Inferior parietal cortex (tissue), 1 donor: ENCODE measurements at regions not wholly inside any gene's neighbourhood (a gene's known extent, or its start where the extent isn't known, plus 50 kb on each side); places are given as distances from the start of the nearest gene placed in this dataset.

Experiments
- DNase-seq: peaks from one replicate; pipeline ENCODE4 v3.0.0-alpha.2; 2016; ENCODE audit errors: extremely low spot score

DNA sequence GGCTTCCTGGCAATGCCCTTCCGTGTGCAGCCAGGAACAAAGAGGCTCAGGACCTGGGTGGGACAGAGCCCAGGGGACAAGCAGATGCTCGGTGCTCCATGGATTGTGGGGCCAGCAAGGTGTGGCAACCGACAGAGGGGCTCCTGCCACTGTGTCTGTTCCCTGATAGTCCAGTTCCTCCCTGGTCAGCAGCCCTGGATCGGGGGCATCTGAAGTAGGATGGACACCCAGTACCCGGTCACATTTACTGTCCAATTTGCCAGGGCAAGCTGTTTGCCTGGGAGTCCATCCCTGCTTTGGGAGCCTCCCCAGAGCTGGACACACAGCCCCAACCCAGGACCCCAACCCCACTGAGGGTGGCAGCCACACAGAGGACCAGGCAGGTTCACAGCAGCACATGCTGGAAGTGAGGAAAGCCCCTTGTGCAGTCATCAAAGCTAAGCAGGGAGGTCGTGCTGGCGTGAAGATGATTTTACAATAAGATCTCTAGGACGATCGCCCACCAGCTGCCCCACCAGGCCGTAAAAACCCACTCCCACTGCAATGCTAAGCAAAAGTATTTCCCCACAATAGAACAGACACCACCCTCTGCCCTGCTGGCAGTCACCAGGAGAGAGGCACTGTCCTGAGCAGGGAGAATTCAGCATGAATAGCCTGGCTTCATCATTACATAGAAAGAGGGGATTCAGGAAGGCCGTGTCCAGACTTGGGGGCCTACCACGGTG, 141.7 kb downstream of the NDUFA10 start:
- no peak for DNase-seq

DNA sequence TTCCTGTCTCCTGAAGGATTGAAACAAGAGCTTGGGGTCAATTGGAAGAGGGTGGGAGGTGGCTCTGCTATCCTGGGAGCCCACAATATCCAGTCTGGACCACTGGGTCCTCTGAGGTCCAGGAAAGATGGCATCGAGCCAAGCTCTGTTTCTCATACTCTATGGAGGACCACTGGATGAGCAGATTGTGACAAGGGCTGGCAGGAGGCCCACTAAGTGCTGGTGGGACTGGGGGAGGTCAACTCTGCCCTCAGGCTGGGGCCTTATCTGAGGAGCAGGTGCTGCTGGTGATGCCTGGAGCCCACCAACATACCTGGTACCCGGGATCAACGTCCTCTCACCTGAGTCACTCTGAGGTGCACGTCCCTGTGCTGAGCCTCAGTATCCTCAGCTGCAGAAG, 142.4 kb downstream of the NDUFA10 start:
- no peak for DNase-seq

DNA sequence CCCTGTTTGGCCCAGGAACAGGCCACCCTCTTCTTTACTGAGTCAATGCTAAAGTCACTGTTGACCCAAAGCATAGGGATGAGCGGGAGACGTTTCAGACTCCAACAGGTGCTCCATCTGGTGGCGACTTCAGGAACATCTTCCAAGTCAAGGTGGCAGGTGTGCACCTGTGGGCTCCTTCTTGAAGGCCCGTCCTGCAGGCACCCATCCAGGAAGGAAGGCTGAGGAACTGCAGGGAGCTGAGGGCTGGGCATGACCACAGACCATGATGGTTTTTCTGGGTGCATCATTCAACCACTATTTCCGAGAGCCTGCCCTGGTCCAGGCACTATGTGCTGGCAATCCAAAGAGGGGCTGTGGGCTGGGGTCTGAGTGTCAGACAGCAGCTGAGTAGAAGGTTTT, 142.8 kb downstream of the NDUFA10 start:
- peak; percentile 54 for DNase-seq

DNA sequence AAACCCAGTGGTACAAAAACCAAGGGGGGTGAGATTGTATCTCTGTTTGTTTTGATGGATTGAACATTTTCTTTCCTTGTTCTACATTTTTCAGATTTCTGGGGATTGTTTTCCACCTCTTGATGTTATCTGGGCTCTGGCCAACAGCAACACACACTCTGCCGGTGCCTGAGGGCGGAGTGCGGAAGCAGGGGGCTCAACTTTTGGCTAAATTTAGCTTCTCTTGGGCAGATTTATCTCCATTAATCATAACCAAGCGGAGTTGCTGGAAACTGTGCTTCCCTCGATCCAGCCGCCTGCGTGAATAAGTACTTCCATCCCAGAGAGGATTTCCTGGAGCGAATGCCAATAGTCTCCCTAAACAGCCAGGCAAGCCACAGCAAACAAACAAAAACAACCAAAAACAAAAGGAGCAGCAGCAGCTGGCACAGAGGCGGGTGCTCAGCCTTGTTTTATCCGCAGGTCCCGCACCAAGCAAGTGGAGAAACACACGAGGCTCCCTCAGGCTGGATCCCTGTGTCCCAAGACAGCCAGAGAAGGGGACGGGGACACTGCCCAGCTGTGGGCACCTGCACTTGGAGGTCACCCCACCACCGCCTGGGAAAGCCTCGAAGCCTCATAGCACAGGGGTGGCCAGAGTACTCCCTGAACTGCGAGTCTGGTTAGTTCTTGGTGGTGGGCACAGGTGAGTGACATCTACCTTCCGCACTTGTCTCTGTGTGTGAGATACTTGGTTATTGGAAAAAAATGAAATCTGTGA, 143.4 kb downstream of the NDUFA10 start:
- DNase-seq = no peak

DNA sequence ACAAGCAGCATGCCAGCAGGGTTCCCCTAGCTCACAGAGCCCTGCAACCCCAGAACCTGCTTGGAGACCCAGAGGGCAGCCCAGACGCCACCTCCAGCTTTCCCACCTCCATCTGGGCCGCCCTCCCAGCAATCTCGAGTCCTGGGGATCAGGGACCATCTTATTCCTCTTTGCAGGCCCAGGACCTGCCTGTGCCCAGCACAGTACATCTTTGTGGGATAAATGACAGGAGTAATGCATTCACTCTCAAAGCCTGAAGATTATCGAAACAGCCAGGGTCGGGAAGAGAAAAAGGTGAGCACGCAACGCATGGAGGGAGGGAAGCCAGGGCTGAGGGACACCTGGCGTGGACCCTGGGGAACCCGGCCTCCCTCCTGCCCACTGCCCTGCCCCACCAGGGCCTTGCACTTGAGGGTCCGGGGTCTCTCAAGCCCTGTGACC, 144.1 kb downstream of the NDUFA10 start:
- no peak for DNase-seq

DNA sequence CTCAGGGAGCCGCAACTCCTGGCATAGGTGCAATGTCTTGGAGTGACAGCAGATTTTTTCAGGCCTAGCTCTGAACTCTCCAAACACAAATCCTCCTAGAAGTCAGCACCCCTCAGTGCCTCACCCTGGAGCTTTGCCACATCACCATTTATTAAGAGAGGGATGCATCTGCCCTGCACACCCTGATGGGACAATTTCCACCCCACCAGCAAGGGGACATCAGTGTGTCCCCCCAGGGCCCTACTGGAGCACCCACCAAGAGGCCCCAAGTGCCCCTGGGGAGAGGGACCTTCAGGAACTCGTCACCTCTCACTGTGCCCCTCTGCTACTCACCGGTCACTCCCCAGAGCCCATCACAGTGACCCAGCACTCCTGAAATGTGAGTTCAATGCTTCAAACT, 144.7 kb downstream of the NDUFA10 start:
- no peak for DNase-seq

DNA sequence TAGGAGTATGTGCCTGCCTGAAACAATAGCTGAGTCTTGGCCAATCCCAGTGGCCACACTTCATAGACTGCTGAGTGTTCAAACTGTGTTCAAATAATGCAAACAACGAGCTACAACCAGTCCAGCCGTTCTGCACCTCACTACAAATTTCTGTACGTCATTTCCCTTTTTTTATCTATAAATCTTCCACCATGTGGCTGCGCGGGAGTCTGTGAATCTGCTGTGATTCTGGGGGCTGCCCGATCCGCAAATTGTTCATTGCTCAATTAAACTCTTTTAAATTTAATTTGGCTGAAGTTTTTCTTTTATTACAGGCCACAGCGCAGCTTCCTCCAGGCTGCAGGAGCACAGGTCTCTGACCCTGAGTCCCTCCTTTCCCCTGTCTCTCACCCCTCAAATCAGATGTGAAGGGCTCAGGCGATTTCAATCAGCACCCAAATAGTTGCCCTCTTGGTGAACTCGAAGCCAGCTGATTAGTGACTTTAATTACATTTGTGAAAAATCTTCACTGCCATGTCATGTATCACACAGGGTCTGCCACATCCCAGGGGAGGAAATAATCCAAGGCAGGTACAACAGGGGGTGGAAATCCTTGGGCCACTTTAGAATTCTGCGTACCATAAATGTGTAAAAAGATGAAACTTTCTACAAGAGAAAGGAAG, 145.6 kb downstream of the NDUFA10 start:
- no peak for DNase-seq

DNA sequence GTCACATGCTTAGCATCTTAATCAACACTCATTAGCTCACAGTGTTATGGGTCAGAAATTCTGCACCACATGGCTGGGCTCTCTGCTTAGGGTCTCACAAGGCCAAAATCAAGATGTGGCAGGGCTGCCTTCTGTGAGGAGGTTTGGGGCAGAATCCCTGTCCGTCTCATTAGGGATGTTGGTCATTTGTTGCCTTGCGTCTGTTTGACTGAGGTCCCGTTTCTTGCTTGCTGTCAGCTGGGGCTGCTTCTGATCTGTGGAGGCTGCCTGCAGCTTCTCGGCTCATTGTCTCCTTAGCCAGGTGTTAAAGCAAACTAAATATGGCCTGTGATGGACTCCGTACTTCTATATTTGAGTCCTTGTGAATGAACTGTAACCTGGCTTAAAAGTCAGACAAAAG, 146.5 kb downstream of the NDUFA10 start:
- DNase-seq = no peak

DNA sequence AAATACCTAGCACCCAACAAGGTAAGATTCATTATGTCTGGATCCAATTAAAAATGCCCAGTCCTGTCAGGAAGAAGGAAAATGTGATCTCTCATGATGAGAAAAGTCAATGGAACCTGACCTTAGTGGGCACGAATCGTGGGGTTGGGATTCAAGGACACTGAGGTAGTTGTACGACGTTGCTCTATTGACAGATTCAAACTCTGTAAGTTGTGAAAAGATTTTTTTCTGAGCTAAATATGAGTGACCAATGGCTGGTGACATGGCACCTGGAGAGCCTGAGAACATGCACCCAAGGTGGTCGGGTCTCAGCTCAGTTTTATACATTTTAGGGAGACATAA, 148.2 kb downstream of the NDUFA10 start:
- DNase-seq = no peak

DNA sequence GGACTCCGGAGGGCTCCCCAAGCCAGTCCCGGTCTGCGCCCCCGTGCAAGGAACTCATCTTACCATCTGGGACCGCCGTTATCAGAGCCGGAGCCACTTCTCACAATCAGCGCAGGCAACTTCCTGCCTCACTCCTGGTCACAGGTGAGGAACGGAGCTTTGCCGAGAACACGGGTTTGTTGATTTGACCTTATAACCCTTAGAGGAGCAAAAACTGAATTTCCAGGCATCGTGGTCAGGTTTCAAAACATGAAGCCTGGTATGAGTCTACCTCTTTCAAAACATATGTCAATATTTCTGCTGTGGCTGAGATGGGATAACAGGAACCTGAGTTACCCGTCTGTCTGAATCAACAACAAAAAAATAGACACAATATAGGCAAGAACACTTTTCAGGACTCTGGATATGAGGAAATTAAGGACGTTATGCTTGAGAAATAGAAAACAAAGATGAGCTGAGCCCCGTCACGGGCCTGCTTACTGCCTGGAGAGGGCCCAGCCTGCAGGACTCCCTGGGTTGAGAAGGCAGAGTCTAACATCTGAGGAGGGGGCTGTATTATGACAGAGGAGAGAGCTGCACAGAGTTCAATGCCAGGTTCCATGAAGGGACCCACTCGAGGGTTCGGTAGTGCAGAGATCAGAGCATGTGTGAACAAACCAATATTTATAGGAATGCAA, 148.7 kb downstream of the NDUFA10 start:
- no peak for DNase-seq

DNA sequence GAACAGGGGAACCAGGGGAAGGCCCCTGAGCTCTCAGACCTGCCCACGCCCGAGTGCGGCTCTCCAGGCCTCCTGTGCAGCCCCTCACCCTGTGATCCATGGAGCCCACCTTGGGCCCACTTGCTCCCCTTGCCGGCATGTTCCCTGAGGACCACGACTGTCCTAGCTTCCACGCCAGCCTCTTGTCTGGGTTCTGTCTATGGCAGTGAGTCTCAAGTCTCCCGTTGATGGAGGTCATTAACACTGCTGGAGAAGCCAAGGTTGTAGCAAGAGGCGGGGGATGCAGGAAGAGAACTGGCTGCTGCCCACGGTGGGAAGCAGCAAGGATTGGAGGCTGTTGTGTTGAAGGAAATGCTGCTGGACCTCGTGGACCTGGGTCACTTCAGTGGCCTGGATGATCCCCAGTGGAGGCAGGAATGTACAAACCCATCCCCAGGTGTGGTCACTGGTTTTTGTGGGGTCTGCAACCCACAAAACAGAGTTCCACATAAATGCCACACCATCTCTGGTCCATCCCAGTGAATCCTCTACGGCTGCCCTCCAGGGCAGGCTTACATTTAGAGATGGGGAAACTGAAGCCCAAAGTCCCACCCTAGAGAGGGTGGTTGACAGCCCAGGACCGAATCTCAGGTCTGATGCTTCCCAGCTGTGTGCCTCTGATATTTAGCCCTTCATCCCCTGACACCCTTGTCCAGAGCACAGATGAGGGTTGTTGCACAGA, 150.3 kb downstream of the NDUFA10 start:
- no peak for DNase-seq

DNA sequence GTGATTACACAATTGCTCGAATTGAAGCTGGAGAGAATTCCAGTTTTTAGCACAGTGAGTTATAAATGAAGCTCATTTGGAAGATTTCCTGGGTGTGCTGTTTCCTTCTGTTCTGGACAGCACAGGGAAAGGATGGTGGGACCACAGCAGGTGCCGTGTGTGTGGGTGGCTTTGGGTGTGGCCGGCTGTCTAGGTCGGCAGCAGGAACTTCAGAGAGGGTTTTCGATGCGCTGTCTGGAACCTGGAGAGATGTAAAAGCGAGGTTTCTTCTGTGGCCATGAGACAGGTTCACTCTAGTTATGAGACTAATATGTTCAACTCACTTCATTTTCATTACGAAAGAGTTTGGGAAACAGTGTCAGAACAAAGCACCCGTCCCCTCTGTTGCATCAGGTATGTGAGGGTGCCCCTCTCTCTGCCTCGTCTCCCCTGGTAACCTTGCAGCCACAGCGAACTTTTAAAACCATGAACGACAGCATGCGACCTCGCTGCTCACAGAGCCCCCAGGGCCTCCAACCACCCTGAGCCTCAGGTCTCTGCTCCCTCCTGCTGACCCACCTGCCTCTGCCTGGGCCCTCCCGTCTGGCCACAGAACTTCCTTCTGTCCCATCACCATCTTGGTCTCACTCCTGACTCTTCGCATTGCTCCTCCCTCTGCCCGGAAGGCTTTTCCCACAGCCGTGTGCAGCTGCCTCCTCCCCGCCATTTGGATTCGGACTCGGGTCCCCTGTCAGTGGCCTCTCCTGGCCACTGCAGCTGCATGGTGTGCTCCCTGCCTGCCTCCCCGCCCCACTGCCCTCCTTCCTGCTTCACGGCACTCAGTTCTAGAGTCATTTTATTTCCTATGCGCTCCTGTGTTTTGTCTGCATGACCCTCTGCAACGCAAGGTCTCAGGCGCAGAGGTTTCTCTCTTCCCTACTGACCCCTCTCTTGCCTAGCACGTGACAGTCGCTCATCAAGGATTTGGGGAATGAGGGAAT, 151.2 kb downstream of the NDUFA10 start:
- peak; percentile 36 for DNase-seq

DNA sequence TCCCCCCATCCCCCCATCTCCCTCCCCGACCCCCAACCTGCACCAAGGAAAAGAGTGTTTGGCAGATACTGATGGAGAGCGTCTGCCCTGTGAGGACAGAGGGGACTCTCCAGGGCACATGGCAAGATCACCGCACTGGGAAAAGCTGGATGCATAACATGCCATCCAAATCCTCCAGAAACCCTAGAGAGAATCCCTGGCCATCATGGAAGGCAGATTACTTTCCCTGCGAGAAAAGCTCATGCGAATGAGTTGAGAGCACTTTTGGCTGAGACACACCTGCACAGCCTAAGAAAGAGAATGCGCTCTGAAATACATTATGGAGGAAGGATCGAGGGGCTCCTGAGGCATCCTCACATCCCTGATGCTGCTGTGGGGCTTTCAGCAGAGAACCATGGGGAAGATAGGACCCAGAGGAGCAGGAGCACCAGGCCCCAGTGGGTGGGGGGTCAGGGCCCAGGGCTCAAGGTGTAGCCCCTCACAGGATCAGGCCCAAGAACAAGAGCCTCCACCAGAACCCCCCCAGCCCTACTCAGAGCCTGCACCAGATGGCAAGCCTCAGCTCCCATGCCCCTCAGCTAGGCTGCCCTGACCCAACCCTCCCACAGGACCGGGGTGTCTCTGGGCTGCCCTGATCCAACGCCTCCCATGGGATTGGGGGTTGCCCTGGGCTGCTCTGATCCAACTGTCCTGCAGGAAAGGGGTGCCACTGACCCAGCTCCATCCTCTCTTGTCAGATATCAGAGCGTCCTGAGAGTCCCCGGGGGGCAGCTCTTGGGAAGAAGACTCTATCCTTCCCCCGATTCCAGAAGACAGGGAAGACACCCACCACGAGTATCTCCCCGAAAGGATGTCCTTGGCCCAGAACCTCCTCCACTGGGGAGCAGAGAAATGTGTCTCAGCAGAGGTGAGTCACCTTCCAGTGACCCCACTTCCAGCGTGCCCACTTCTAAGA, 153.4 kb downstream of the NDUFA10 start:
- DNase-seq = no peak

DNA sequence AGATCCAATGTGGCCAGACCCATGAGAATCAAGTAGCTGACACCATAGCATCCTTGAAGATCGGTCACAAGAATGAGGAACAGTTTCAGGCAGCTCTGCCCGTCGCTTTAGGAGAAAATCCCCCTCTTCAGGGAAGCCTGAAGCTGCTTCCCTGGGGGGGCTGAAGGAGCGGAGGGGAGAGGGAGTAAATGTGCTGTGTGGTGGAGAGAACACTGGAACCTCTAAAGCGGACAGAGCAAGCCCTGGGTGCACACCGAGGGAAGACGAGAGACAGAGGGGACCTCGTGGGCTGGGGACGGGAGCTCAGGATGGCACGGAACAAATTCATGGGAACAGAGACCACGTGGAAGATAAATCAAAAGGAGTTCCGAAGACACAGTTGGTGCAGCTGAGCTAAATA, 154.3 kb downstream of the NDUFA10 start:
- no peak for DNase-seq

DNA sequence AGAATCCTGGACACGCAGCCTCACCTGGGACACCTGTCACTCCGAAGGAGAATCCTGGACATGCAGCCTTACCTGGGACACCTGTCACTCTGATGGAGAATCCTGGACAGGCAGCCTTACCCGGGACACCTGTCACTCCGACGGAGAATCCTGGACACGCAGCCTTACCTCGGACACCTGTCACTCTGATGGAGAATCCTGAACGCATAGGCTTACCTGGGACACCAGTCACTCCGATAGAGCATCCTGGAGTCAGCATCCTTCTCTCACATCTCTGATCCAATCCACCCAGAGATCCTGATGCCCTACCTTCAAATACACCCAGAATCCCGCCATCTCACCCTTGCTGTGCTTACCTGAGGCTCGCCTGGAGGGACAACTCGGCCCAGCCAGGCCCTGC, 154.9 kb downstream of the NDUFA10 start:
- no peak for DNase-seq

DNA sequence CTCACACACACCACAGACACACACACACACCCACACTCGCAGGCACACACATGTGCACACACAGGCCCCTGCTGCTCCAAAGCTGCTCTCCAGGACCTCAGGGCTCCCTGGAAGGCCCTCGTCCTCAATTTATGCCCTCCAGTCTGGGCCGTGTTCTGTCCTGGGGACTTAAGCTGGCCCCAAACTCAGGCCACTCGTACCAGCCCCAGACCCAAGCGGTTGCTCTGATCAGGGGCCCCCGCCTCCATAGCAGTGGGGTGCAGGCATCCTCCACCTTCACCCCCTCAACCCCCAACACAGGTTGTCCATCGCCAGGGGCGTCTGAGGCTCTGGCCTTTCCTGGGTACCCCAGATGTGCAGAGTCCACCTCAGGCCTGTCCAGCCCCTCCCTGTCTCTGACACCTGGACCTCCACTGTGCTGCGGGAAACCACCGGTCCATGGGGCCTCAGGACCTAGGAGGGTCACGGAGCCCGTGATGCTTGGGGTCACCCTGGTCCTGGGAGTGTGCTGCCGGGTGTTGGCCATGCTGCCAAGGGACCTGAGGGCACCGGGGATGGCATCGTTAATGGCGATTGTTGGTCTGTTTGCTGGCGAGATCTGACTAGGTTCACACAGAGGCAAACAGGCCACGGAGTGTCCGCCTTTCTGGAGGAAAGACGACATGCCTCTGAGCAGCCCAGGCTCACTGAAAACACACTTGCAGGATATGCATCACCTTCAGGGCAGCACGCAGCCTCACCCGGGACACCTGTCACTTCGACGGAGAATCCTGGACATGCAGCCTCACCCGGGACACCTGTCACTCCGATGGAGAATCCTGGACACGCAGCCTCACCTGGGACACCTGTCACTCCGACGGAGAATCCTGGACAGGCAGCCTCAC, 155.6 kb downstream of the NDUFA10 start:
- no peak for DNase-seq

DNA sequence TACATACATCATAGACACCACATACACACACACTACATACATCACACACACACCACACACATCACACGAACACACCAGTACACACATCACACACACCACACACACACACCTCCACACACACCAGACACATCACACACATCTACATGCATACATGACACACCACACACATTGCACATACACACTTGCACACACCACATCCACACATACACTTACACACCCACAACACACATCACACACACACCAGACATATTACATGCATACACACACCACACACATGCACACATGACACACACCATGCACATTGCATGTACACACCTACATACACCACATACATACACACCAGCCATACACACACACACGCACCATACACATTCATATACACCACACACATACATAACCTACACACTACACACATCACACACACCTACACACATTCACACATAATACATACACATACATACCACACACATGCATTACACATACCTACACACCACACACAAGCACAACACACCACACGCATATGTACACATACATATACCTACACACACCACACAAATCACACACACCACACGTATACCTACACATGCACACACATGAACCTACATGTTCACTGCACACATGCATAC, 156.5 kb downstream of the NDUFA10 start:
- DNase-seq = no peak

DNA sequence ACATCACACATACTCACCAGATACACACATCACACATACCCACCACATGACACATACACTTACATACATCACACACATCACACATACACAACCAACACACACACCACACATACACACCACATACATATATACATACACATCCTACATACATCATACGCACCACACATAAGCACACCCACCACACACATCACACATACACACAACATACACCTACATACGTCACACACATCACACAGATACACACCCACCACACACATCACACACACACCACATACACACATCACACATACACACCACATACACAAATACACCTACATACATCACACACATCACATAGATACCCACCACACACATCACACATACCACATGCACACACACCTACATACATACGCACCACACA, 158.4 kb downstream of the NDUFA10 start:
- no peak for DNase-seq
